Non-pigmented ciliary epithelial cell (primary cell): ENCODE measurements at regions not wholly inside any gene's neighbourhood (a gene's known extent, or its start where the extent isn't known, plus 50 kb on each side); places are given as distances from the start of the nearest gene placed in this dataset.
"Not testable (repeated sequence)": the region's sequence is repeated elsewhere in the genome, so short reads cannot be mapped to it uniquely, and the experiment has no call there.

ENCODE experiments used
- DNase-seq: peaks from one replicate; pipeline ENCODE4 v3.0.0-alpha.2; 2010; ENCODE audit warnings: low read depth

DNA sequence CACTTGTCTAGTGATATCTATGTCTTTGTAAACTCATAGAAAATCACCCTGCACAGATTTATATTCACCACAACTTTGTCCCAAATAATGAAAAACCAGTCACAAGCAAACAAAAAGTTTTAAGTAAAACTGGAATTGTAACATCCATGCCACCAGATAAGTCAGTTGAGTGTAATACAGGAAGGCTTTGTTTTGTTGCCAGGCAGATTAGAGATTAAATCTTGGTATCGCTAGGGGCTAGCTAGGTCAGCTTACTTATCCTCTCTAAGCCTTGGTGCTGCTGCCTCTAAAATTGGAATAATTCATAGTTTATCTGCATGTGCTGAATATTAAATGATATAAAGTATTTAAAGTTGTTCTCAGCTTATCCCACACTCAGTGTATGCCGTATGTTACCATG lies 1062.5 kb downstream of the CDH9 start:
- no peak for DNase-seq

- DNase-seq: no peak
These were observed 1063.9 kb downstream of the CDH9 start for GRCh38 chr5:25974451-25974850.

DNA sequence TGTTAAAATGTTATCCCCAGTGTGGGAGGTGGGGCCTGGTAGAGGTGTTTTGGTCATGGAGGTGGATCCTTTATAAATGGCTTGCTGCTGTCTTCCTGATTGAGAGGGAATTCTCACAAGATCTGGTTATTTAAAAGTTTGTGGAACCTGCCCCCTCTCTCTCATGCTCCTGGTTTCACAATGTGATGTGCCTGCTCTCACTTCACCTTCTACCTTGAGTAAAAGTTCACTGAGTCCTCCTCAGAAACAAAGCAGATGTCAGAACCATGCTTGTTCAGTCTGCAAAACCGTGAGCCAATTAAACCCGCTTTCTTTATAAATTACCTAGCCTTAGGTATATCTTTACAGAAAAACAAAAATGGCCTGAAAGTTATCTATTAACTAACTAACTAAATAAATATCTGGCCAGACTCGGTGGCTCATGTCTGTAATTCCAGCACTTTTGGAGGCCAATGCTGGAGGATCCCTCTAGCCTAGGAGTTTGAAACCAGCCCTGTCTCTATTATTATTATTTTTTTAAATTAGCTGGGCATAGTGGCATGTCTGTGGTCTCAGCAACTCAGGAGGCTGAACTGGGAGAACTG lies 1067.4 kb downstream of the CDH9 start:
- DNase-seq: no peak

DNA sequence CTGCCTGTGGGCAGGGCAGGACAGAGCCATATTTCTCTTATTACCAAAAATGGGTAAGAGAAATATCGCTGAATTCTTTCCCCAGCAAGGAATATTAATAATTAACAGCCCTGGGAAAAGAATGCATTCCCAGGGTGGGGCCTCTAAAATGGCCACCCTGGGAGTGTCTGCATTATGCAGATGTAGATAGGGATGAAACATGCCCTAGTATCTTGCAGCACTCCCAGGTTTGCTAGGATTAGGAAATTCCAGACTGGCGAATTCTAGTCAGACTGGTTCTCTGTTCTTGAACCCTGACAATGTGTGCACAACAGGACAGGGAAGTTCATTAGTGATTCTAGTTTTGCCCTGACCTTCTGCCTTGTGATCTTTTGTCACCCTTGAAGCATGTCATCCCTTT lies 1069.3 kb downstream of the CDH9 start:
- not testable (repeated sequence) for DNase-seq

DNA sequence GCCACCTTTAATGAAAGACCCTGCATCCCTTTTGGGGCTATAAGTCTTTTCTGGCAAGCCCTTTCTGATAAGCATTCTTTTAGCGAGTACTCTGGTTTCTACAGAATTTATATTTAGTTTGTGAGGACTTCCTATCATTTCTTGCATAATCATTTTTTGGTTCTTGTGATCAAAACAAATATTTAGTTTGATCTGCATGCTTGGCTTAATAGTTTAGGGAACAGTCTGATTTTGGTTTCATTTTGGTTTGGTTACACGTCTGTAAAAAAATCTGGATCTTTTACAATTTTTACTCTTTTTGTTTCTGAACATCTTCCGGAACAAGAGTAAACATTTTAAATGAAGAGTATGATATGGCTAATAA lies 1074.4 kb downstream of the CDH9 start:
- DNase-seq: no peak

GRCh38 chr5:25963251-25964008 lies 1075.0 kb downstream of the CDH9 start:
- no peak for DNase-seq

DNA sequence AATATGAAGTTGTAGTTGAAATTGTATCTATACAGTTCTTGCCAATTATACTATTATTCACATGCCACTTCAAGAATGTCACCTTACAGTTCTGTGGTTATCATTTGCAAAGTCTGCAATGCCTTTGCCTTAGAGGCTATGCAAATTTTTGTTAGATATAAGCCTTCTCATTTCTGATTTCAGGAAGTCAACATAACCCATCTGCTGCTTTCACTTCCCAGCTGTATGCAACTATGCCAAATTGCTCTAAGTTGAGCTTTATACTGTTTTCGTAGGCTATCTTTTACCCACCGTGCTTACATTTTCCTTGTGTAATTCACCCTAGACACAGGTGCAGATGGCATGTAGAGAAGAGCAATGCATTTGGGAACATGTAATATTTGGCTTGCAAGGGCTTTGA lies 1083.0 kb downstream of the CDH9 start:
- no peak for DNase-seq

DNA sequence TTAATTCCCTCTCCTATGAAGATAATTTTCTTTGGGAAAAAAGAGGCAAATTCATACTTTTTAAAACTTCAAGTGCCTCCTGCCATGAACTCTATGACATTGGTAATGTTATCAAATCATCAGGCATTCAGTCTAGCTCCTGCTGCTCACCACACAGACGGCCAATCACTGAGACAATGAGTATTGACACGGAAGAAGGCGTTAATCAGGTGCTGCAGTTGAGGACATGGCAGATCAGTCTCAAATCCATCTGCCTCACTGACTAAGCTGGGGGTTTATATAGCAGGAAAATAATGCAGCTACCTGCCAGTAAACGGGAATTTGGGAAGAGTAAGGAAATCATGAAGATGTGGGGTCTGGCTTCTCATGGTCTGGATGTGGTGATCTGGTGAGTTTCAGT lies 1087.7 kb downstream of the CDH9 start:
- DNase-seq: no peak

GRCh38 chr5:25948278-25948677 lies 1090.1 kb downstream of the CDH9 start:
- no peak for DNase-seq

DNA sequence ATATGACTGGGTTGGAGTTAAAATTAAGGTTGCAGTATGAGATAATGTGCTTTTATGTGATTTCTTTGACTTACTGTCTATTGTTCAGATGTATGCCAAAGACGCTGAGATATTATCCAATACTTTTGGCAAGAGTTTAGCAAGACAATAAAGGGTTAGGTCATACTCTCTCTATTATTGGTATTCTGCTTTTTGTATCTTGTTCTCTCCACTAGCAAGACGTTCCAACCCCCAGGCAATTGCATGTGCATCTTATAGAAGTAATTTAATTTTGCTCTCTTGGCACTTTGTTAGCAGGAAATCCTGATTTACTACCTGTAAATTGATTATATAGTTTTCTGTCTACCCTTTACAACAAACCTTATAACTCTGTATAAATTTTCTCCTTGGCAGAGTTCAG lies 1093.6 kb downstream of the CDH9 start:
- DNase-seq: no peak

GRCh38 chr5:25909163-25909562 lies 1129.2 kb downstream of the CDH9 start:
- no peak for DNase-seq

DNA sequence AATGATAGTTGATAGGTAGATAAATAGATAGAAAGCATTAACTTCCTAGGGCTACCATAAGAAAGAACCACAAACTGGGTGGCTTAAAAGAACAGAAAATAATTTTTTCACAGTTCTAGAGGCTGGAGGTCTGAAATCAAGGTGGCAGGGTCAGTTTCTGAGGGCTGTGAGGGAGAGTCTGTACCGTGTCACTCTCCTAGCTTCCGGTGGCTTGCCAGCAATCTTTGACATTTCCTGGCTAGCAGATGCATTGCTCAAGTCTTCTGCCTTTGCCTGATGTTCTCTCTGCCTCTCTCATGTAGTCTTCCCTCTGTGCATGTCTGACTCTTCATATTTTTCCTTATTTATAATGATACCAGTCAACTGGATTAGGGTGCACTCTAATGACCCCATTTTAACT lies 1132.7 kb downstream of the CDH9 start:
- DNase-seq: no peak

- no peak for DNase-seq
These were observed 1146.2 kb downstream of the CDH9 start for GRCh38 chr5:25892211-25892610.

- DNase-seq: no peak
These were observed 1146.7 kb downstream of the CDH9 start for GRCh38 chr5:25891691-25892090.

DNA sequence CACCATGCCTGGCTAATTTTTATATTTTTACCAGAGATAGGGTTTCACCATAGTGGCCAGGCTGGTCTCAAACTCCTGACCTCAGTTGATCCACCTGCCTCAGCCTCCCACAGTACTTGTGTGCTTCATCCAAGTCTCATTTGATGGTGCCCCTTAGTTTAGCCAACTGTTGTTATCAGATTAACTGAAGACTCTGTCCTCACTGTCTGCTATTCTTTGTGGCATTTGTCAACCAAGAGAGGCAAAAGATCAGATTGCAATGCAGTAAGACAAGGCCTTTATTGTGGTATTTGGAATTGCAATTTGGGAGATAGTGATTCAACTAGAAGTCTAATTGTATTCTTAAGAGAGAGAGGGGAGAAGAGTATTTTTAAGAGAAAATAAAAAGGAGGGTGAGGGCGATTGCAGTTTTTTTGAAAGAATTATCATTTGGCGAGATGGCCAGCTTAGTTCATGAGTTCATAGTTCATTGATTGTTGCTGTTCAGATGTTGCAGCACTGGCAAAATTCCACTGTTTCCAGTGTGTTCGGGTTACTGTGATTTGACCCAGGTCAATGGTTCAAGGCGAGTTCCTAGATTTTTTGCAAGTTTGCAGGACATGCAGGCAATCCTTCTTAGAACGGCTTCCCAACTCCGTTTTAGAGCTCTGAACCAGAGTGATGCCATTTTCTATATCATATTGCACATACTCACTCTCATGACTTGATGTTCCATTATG lies 1156.9 kb downstream of the CDH9 start:
- DNase-seq: no peak

DNA sequence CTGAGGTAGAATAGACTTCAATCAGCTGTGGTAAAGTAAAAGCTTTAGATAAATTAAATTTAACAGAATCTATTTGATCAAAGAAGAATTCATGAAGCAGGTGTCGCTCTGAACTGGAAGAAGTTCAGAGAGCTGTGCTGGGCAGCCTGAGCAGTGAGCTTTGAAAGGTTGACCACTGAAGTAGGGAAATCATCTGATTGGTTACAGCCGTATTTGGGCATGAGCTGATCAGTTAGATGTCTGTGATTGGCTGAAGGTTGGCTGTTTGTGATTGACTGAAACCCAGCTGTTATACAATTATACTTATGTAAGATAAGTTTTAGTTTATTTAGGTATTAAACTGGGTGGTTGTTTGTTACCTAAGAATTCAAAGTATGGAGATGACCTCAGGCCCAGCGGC lies 1174.6 kb downstream of the CDH9 start:
- no peak for DNase-seq

DNA sequence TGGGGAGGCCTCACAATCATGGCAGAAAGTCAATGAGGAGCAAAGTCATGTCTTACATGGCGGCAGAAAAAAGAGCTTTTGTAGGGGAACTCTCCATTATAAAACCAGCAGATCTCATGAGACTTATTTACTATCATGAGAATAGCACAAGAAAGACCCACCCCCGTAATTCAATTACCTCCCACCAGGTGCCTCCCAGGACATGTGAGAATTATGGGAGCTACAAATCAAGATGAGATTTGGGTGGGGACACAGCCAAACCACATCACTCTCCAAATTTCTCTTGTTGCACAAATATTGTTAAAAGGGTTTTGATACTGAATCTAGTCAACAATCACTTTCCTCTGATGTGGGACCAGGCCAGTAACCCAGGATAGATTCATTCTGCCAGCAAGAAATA lies 1176.1 kb downstream of the CDH9 start:
- no peak for DNase-seq

- no peak for DNase-seq
These were observed 1180.4 kb downstream of the CDH9 start for GRCh38 chr5:25858019-25858418.

- DNase-seq: no peak
These were observed 1187.1 kb downstream of the CDH9 start for GRCh38 chr5:25851301-25851700.

GRCh38 chr5:25850581-25850980 lies 1187.8 kb downstream of the CDH9 start:
- no peak for DNase-seq

- DNase-seq: no peak
These were observed 1189.1 kb downstream of the CDH9 start for GRCh38 chr5:25849270-25849669.

DNA sequence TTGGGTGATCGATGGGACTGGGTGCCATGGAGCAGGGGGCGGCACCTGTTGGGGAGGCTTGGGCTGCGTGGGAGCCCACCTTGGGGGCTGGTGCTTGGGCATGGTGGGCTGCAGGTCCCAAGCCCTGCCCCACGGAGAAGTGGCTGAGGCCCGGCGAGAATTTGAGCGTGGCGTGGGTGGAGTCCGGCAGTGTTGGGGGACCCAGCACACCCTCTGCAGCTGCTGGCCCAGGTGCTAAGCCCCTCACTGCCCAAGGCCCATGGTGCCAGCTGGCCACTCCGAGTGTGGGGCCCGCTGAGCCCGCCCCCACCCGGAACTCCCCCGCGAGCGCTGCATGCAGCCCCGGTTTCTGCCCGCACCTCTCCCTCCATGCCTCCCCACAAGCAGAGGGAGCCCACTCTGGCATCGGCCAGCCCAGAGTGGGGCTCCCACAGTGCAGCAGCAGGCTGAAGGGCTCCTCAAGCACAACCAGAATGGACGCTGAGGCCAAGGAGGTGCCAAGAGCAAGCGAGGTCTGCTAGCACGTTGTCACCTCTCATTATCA lies 1178.6 kb upstream of the CDH10 start:
- no peak for DNase-seq
